Keratinocyte (primary cell): ENCODE measurements at regions not wholly inside any gene's neighbourhood (a gene's known extent, or its start where the extent isn't known, plus 50 kb on each side); places are given as distances from the start of the nearest gene placed in this dataset.

Experiments used
- CTCF ChIP-seq, 3 experiments: IDR thresholded peaks in 1 of 3; conservative IDR thresholded peaks in 1 of 3; optimal IDR thresholded peaks in 1 of 3; 2 replicates in 2 of 3; 3 replicates in 1 of 3; pipeline versions ENCODE3 to v1.5.1; 2011; ENCODE audit warnings: low read length in 3 of 3, mild to moderate bottlenecking in 3 of 3, moderate library complexity in 2 of 3, control low read depth in 1 of 3, inconsistent platforms in 1 of 3; ENCODE audit not compliant: insufficient read depth in 2 of 3; ENCODE audit errors: extremely low read depth in 1 of 3
- EZH2 ChIP-seq: IDR thresholded peaks from one replicate; pipeline ENCODE4 v1.6.1; 2012; ENCODE audit warnings: inconsistent platforms, mild to moderate bottlenecking, low read length, moderate library complexity

- TF ChIP-seq CTCF (optimal IDR thresholded peaks at IDR 0.05 in 1 of 3, IDR thresholded peaks at IDR 0.05 in 1 of 3, conservative IDR thresholded peaks at IDR 0.05 in 1 of 3; ENCODE audit: extremely low read depth in 1 of 3, insufficient read depth in 2 of 3, low read length in 3 of 3) (no peak), EZH2 (no peak)
Observed at GRCh38 chr5:30357371-30357770, 836.1 kb upstream of the CDH6 start.
